Middle frontal gyrus (tissue), 1 donor: ENCODE measurements at regions not wholly inside any gene's neighbourhood (a gene's known extent, or its start where the extent isn't known, plus 50 kb on each side); places are given as distances from the start of the nearest gene placed in this dataset.
"Not testable (repeated sequence)": the region's sequence is repeated elsewhere in the genome, so short reads cannot be mapped to it uniquely, and the experiment has no call there.

Source experiments
- DNase-seq: peaks from one replicate; pipeline ENCODE4 v3.0.0-alpha.2; 2015; ENCODE audit warnings: low spot score; ENCODE audit errors: extremely low spot score

- DNase-seq = no peak
Measured at GRCh38 chrX:130467936-130468335, 66.1 kb downstream of the RBMX2 start.

- DNase-seq = no peak
Measured at GRCh38 chrX:130468395-130468923, 66.7 kb downstream of the RBMX2 start.

- no peak for DNase-seq
Measured at GRCh38 chrX:130482871-130483270, 81.1 kb downstream of the RBMX2 start.

GRCh38 chrX:130485870-130486269, 84.1 kb downstream of the RBMX2 start:
- DNase-seq = no peak

GRCh38 chrX:130495502-130495901, 93.7 kb downstream of the RBMX2 start:
- not testable (repeated sequence) for DNase-seq

- DNase-seq = peak; percentile 67
Measured at GRCh38 chrX:130497531-130497930, 95.7 kb downstream of the RBMX2 start.

GRCh38 chrX:130498653-130499274, 97.0 kb downstream of the RBMX2 start:
- no peak for DNase-seq

GRCh38 chrX:130502016-130502570, 100.3 kb downstream of the RBMX2 start:
- no peak for DNase-seq

GRCh38 chrX:130504019-130504418, 102.2 kb downstream of the RBMX2 start:
- DNase-seq = no peak

- DNase-seq = no peak
Measured at GRCh38 chrX:130507015-130507414, 105.2 kb downstream of the RBMX2 start.

GRCh38 chrX:130512534-130512933, 110.7 kb downstream of the RBMX2 start:
- not testable (repeated sequence) for DNase-seq

- no peak for DNase-seq
Measured at GRCh38 chrX:130516123-130516522, 114.3 kb downstream of the RBMX2 start.

- peak; percentile 17 for DNase-seq
Measured at GRCh38 chrX:130523460-130524394, 121.9 kb downstream of the RBMX2 start.

- DNase-seq = no peak
Measured at GRCh38 chrX:130524476-130525194, 122.8 kb downstream of the RBMX2 start.

GRCh38 chrX:130529531-130529930, 127.7 kb downstream of the RBMX2 start:
- DNase-seq = no peak

GRCh38 chrX:130531066-130531465, 129.3 kb downstream of the RBMX2 start:
- no peak for DNase-seq

GRCh38 chrX:130539721-130540321, 138.0 kb downstream of the RBMX2 start:
- no peak for DNase-seq

GRCh38 chrX:130543603-130544325, 142.0 kb downstream of the RBMX2 start:
- DNase-seq = no peak

- no peak for DNase-seq
Measured at GRCh38 chrX:130545796-130546195, 144.0 kb downstream of the RBMX2 start.

- not testable (repeated sequence) for DNase-seq
Measured at GRCh38 chrX:130549382-130549781, 147.6 kb downstream of the RBMX2 start.
